Psoas muscle (tissue), 7 donors: ENCODE measurements at regions not wholly inside any gene's neighbourhood (a gene's known extent, or its start where the extent isn't known, plus 50 kb on each side); places are given as distances from the start of the nearest gene placed in this dataset.
A peak's percentile ranks its signal among the peaks of the same experiment; 100 is the strongest.

Source experiments
- ATAC-seq, 4 donors: fragments of 200-7000 bp; cut with Tn5 transposase; one replicate each; pipeline ENCODE4 v1.9.1; 2020; ENCODE audit warnings: moderate library complexity in 3 of 4, mild to moderate bottlenecking in 2 of 4
- DNase-seq, 2 donors: peaks; one replicate each; pipeline ENCODE4 v3.0.0-alpha.2; 2020
- H3K27ac ChIP-seq: fragments of 200-600 bp; one replicate; pipeline ENCODE4 v1.8.0; 2022
- H3K27me3 ChIP-seq, 3 donors: fragments of 200-600 bp in 1 of 3; one replicate each; pipeline versions ENCODE4 v1.6.1 to v1.8.0; 2013 to 2022; ENCODE audit warnings: low read length in 2 of 3, mild to moderate bottlenecking in 2 of 3, moderate library complexity in 1 of 3; ENCODE audit not compliant: insufficient read depth in 3 of 3
- H3K36me3 ChIP-seq, 2 donors: fragments of 200-600 bp in 1 of 2; one replicate each; pipeline versions ENCODE4 v1.6.1 to v1.8.0; 2013 to 2022; ENCODE audit warnings: low read depth in 1 of 2, mild to moderate bottlenecking in 1 of 2, moderate library complexity in 1 of 2; ENCODE audit not compliant: insufficient read depth in 1 of 2
- H3K4me1 ChIP-seq: fragments of 200-600 bp; one replicate; pipeline ENCODE4 v1.8.0; 2022
- H3K4me3 ChIP-seq: fragments of 200-600 bp; one replicate; pipeline ENCODE4 v1.8.0; 2022; ENCODE audit warnings: mild to moderate bottlenecking
- H3K9me3 ChIP-seq: fragments of 200-600 bp; one replicate; pipeline ENCODE4 v1.8.0; 2022
- CTCF ChIP-seq: fragments of 200-600 bp; IDR thresholded peaks from one replicate; pipeline ENCODE4 v1.8.0; 2022; ENCODE audit warnings: antibody characterized with exemption
- WGBS, 3 donors: extraction: QIAGEN DNeasy Blood & Tissue Kit; methylation state at CpG; one replicate each; pipeline versions ENCODE4 v1.1.6 to v1.1.7; 2013; 5-methylcytosine and 5-hydroxymethylcytosine counted together
- intact Hi-C, 2 donors: fragments of 100-400 bp; cut with DNase I; formaldehyde crosslinking; loops; one replicate each; pipeline versions ENCODE4 v1.11.0 to v1.14.2; 2022
- donor health status: healthy with polysubstance abuse.
- donor health status: DM: no; HTN: no; CAD: no; lungs with moderate emphysema.
- donor health status: Bipolar disorder and iron deficiency.
- donor health status: healthy.
- donor health status: DM: yes; HTN: yes; CAD: no.
- donor health status: DM: no; HTN: no; CAD: no.
- donor health status: DM: yes; HTN: yes; CAD: no.

GRCh38 chr12:111182382-111182781, 186.5 kb downstream of the PHETA1 start:
- Histone ChIP-seq H3K27me3 (peaks cover 0 to 42% (median 6%) of the 10 kb centered on the region in 3 donors), H3K4me1 (no peaks in the 10 kb centered on the region), H3K4me3 (no peak overlapping the region), H3K36me3 (no peaks in the 10 kb centered on the region), H3K9me3 (no peaks in the 10 kb centered on the region), H3K27ac (no peak overlapping the region)
- no peak for TF ChIP-seq CTCF
- ATAC-seq = peak in 2 of 4 donors; percentile 58 to 60
- WGBS, 3 donors = 26 to 31% (median 28%) methylated on average over 16 of the region's 16 CpGs
- no peak for DNase-seq
- intact Hi-C loops = no loop called here

GRCh38 chr12:111181143-111181726, 187.7 kb downstream of the PHETA1 start:
- intact Hi-C loops = no loop called here
- 14 to 26% (median 14%) methylated on average over 18 of the region's 18 CpGs for WGBS, 3 donors
- DNase-seq = peak; percentile 70 to 90
- Histone ChIP-seq H3K4me1 (no peaks in the 10 kb centered on the region), H3K36me3 (no peaks in the 10 kb centered on the region), H3K27me3 (peaks cover 0 to 50% (median 10%) of the 10 kb centered on the region in 3 donors), H3K9me3 (no peaks in the 10 kb centered on the region), H3K27ac (no peak overlapping the region), H3K4me3 (no peak overlapping the region)
- no peak for TF ChIP-seq CTCF
- ATAC-seq = peak in 2 of 4 donors; percentile 20 to 43

- no peak overlapping the region for H3K27ac ChIP-seq
- WGBS, 3 donors = 36 to 39% (median 39%) methylated on average over 19 of the region's 19 CpGs
- no peaks in the 10 kb centered on the region for H3K4me1 ChIP-seq
- peaks cover 0 to 52% (median 8%) of the 10 kb centered on the region in 3 donors for H3K27me3 ChIP-seq
- no peak overlapping the region for H3K4me3 ChIP-seq
- TF ChIP-seq CTCF = no peak
- DNase-seq (no peak), ATAC-seq (no peak)
- no peaks in the 10 kb centered on the region for H3K9me3 ChIP-seq
- H3K36me3 ChIP-seq = no peaks in the 10 kb centered on the region
- intact Hi-C loops = no loop called here
Observed at GRCh38 chr12:111180426-111181142, 188.3 kb downstream of the PHETA1 start.

- no peaks in the 10 kb centered on the region for H3K36me3 ChIP-seq
- 26 to 42% (median 34%) methylated on average over 18 of the region's 18 CpGs for WGBS, 3 donors
- H3K9me3 ChIP-seq = no peaks in the 10 kb centered on the region
- no peak for ATAC-seq
- intact Hi-C loops = loop anchor here in 1 of 2 donors (10.0 kb wide), 1 partner anchor 244 kb away; no protein-coding TSS in a partner anchor
- no peak overlapping the region for H3K27ac ChIP-seq
- H3K4me3 ChIP-seq = no peak overlapping the region
- no peak for DNase-seq
- no peaks in the 10 kb centered on the region for H3K4me1 ChIP-seq
- peaks cover 0 to 52% (median 8%) of the 10 kb centered on the region in 3 donors for H3K27me3 ChIP-seq
- no peak for TF ChIP-seq CTCF
Observed at GRCh38 chr12:111178181-111179081, 190.5 kb downstream of the PHETA1 start.
